ENCODE measurements at regions not wholly inside any gene's neighbourhood (a gene's known extent, or its start where the extent isn't known, plus 50 kb on each side); places are given as distances from the start of the nearest gene placed in this dataset.
"Not testable (repeated sequence)": the region's sequence is repeated elsewhere in the genome, so short reads cannot be mapped to it uniquely, and the experiment has no call there.

- H3K4me1 Mint-ChIP-seq (ENCODE audit: low read depth); ATAC-seq; H3K36me3 Mint-ChIP-seq (ENCODE audit: insufficient read depth); DNase-seq; H3K27me3 Mint-ChIP-seq (ENCODE audit: low read depth); H3K9me3 Mint-ChIP-seq; H3K4me3 Mint-ChIP-seq: not testable (repeated sequence)
Measured at GRCh38 chrX:137107877-137108276, 74.1 kb upstream of the GPR101 start.

GRCh38 chrX:137101273-137101990 lies 67.6 kb upstream of the GPR101 start:
- H3K4me1 Mint-ChIP-seq (ENCODE audit: low read depth): no peaks in the 10 kb centered on the region
- no peaks in the 10 kb centered on the region for H3K9me3 Mint-ChIP-seq
- H3K4me3 Mint-ChIP-seq: no peak overlapping the region
- no peaks in the 10 kb centered on the region for H3K36me3 Mint-ChIP-seq (ENCODE audit: insufficient read depth)
- ATAC-seq: no peak
- H3K27me3 Mint-ChIP-seq (ENCODE audit: low read depth): peaks cover 10% of the 10 kb centered on the region
- DNase-seq: no peak
